ENCODE measurements at regions not wholly inside any gene's neighbourhood (a gene's known extent, or its start where the extent isn't known, plus 50 kb on each side); places are given as distances from the start of the nearest gene placed in this dataset.
A peak's percentile ranks its signal among the peaks of the same experiment; 100 is the strongest.
"Not testable (repeated sequence)": the region's sequence is repeated elsewhere in the genome, so short reads cannot be mapped to it uniquely, and the experiment has no call there.

- Histone ChIP-seq H3K4me3 (ENCODE audit: low read length in 2 of 2) (no peak overlapping the region), H4K8ac (ENCODE audit: low read depth, low read length) (no peak overlapping the region), H3K18ac (ENCODE audit: low read length) (peak overlapping the region; percentile 62), H2BK12ac (ENCODE audit: low read length) (no peak overlapping the region), H3K9me3 (replicated peaks in 1 of 2; ENCODE audit: control insufficient read depth in 2 of 2, insufficient read depth in 1 of 2, low read depth in 1 of 2, low read length in 2 of 2) (no peaks in the 10 kb centered on the region), H3K79me1 (ENCODE audit: low read depth, low read length) (no peaks in the 10 kb centered on the region), H2BK15ac (ENCODE audit: low read length) (no peak overlapping the region), H3K23ac (ENCODE audit: low read depth, low read length, poor library complexity) (no peak overlapping the region), H3K4me2 (ENCODE audit: insufficient read depth, low read length, poor library complexity, severe bottlenecking) (no peak overlapping the region), H3K4ac (ENCODE audit: low read length) (no peak overlapping the region), H3K36me3 (replicated peaks in 1 of 2; ENCODE audit: control insufficient read depth in 2 of 2, insufficient read depth in 2 of 2, low read length in 2 of 2) (no peaks in the 10 kb centered on the region), H2AFZ (ENCODE audit: low read length) (peak overlapping the region; percentile 18), H3K27ac (replicated peaks; ENCODE audit: low read length) (no peak overlapping the region), H3K14ac (ENCODE audit: low read length) (no peak overlapping the region), H3K9ac (ENCODE audit: low read depth, low read length, poor library complexity) (no peak overlapping the region), H3K27me3 (ENCODE audit: control insufficient read depth in 3 of 3, insufficient read depth in 3 of 3, low read depth in 1 of 3, low read length in 3 of 3) (no peaks in the 10 kb centered on the region), H4K91ac (ENCODE audit: low read depth, low read length, poor library complexity) (no peak overlapping the region), H3K4me1 (ENCODE audit: control insufficient read depth in 2 of 2, insufficient read depth in 1 of 2, low read depth in 1 of 2, low read length in 2 of 2) (peaks cover 0 to 3% of the 10 kb centered on the region in 2 donors), H2AK5ac (ENCODE audit: low read depth, low read length) (no peak overlapping the region), H2BK5ac (ENCODE audit: low read length) (no peak overlapping the region), H2BK120ac (ENCODE audit: low read depth, low read length) (no peak overlapping the region)
- no peak for DNase-seq (ENCODE audit: low spot score)
- no CpG with 5 or more reads among the region's 6 CpGs for WGBS, 2 donors (ENCODE audit: extremely low coverage in 2 of 2, insufficient read length in 2 of 2, insufficient replicate concordance in 1 of 2)
Observed at GRCh38 chr5:174793076-174793475, 68.7 kb downstream of the MSX2 start.

GRCh38 chr5:174792265-174792664 lies 67.9 kb downstream of the MSX2 start:
- not testable (repeated sequence) for H2AK5ac ChIP-seq (ENCODE audit: low read depth, low read length); H3K4ac ChIP-seq (ENCODE audit: low read length); H2BK12ac ChIP-seq (ENCODE audit: low read length); H2BK15ac ChIP-seq (ENCODE audit: low read length); H4K8ac ChIP-seq (ENCODE audit: low read depth, low read length); H3K36me3 ChIP-seq (replicated peaks in 1 of 2; ENCODE audit: control insufficient read depth in 2 of 2, insufficient read depth in 2 of 2, low read length in 2 of 2); H3K14ac ChIP-seq (ENCODE audit: low read length); H3K4me1 ChIP-seq (ENCODE audit: control insufficient read depth in 2 of 2, insufficient read depth in 1 of 2, low read depth in 1 of 2, low read length in 2 of 2); H4K91ac ChIP-seq (ENCODE audit: low read depth, low read length, poor library complexity); H3K4me3 ChIP-seq (ENCODE audit: low read length in 2 of 2); H3K27ac ChIP-seq (replicated peaks; ENCODE audit: low read length); H3K23ac ChIP-seq (ENCODE audit: low read depth, low read length, poor library complexity); H3K79me1 ChIP-seq (ENCODE audit: low read depth, low read length); DNase-seq (ENCODE audit: low spot score); H3K9me3 ChIP-seq (replicated peaks in 1 of 2; ENCODE audit: control insufficient read depth in 2 of 2, insufficient read depth in 1 of 2, low read depth in 1 of 2, low read length in 2 of 2); H3K9ac ChIP-seq (ENCODE audit: low read depth, low read length, poor library complexity); H3K18ac ChIP-seq (ENCODE audit: low read length); H2BK5ac ChIP-seq (ENCODE audit: low read length); H2BK120ac ChIP-seq (ENCODE audit: low read depth, low read length); H3K4me2 ChIP-seq (ENCODE audit: insufficient read depth, low read length, poor library complexity, severe bottlenecking); H3K27me3 ChIP-seq (ENCODE audit: control insufficient read depth in 3 of 3, insufficient read depth in 3 of 3, low read depth in 1 of 3, low read length in 3 of 3); H2AFZ ChIP-seq (ENCODE audit: low read length)
- no CpG with 5 or more reads among the region's 1 CpG for WGBS, 2 donors (ENCODE audit: extremely low coverage in 2 of 2, insufficient read length in 2 of 2, insufficient replicate concordance in 1 of 2)

DNA sequence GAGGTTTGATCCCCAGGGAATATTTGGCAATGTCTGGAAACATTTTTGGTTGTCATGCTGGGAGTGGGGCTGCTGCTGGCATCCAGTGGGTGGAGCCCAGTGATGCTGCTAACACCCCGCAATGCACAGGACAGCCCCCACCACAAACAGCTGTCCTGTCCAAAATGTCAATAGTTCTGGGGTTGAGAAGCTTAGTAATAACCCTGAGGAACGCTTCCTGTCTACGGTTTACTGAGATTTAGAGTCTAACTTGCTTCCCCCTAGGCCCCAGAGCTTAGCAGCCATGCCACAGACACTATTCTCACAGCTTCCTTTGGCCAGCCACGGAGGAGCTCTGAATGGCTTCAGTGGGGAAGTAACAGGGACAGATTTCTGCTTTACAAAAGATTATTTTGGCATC lies 66.5 kb downstream of the MSX2 start:
- no peaks in the 10 kb centered on the region for H3K36me3 ChIP-seq (replicated peaks in 1 of 2; ENCODE audit: control insufficient read depth in 2 of 2, insufficient read depth in 2 of 2, low read length in 2 of 2)
- H3K27me3 ChIP-seq (ENCODE audit: control insufficient read depth in 3 of 3, insufficient read depth in 3 of 3, low read depth in 1 of 3, low read length in 3 of 3), result no peaks in the 10 kb centered on the region
- no peak overlapping the region for H2BK12ac ChIP-seq (ENCODE audit: low read length)
- H3K14ac ChIP-seq (ENCODE audit: low read length), result no peak overlapping the region
- H2AFZ ChIP-seq (ENCODE audit: low read length), result no peak overlapping the region
- no peak overlapping the region for H2BK120ac ChIP-seq (ENCODE audit: low read depth, low read length)
- no peak overlapping the region for H4K8ac ChIP-seq (ENCODE audit: low read depth, low read length)
- H4K91ac ChIP-seq (ENCODE audit: low read depth, low read length, poor library complexity), result no peak overlapping the region
- H2BK15ac ChIP-seq (ENCODE audit: low read length), result no peak overlapping the region
- no peak overlapping the region for H3K27ac ChIP-seq (replicated peaks; ENCODE audit: low read length)
- H3K4me1 ChIP-seq (ENCODE audit: control insufficient read depth in 2 of 2, insufficient read depth in 1 of 2, low read depth in 1 of 2, low read length in 2 of 2), result peaks cover 0 to 3% of the 10 kb centered on the region in 2 donors
- no peak overlapping the region for H3K4ac ChIP-seq (ENCODE audit: low read length)
- DNase-seq (ENCODE audit: low spot score), result no peak
- H3K4me3 ChIP-seq (ENCODE audit: low read length in 2 of 2), result no peak overlapping the region
- no peak overlapping the region for H3K18ac ChIP-seq (ENCODE audit: low read length)
- H3K9ac ChIP-seq (ENCODE audit: low read depth, low read length, poor library complexity), result no peak overlapping the region
- H2BK5ac ChIP-seq (ENCODE audit: low read length), result no peak overlapping the region
- H3K79me1 ChIP-seq (ENCODE audit: low read depth, low read length), result no peaks in the 10 kb centered on the region
- H3K9me3 ChIP-seq (replicated peaks in 1 of 2; ENCODE audit: control insufficient read depth in 2 of 2, insufficient read depth in 1 of 2, low read depth in 1 of 2, low read length in 2 of 2), result no peaks in the 10 kb centered on the region
- H2AK5ac ChIP-seq (ENCODE audit: low read depth, low read length), result no peak overlapping the region
- WGBS, 2 donors (ENCODE audit: extremely low coverage in 2 of 2, insufficient read length in 2 of 2, insufficient replicate concordance in 1 of 2), result no CpG with 5 or more reads among the region's 4 CpGs
- no peak overlapping the region for H3K4me2 ChIP-seq (ENCODE audit: insufficient read depth, low read length, poor library complexity, severe bottlenecking)
- H3K23ac ChIP-seq (ENCODE audit: low read depth, low read length, poor library complexity), result no peak overlapping the region

GRCh38 chr5:174789596-174789995 lies 65.2 kb downstream of the MSX2 start:
- no peak for DNase-seq (ENCODE audit: low spot score)
- Histone ChIP-seq H3K18ac (ENCODE audit: low read length) (no peak overlapping the region), H3K79me1 (ENCODE audit: low read depth, low read length) (no peaks in the 10 kb centered on the region), H3K4ac (ENCODE audit: low read length) (no peak overlapping the region), H2AK5ac (ENCODE audit: low read depth, low read length) (no peak overlapping the region), H2BK5ac (ENCODE audit: low read length) (no peak overlapping the region), H3K36me3 (replicated peaks in 1 of 2; ENCODE audit: control insufficient read depth in 2 of 2, insufficient read depth in 2 of 2, low read length in 2 of 2) (no peaks in the 10 kb centered on the region), H3K14ac (ENCODE audit: low read length) (no peak overlapping the region), H4K91ac (ENCODE audit: low read depth, low read length, poor library complexity) (no peak overlapping the region), H2BK120ac (ENCODE audit: low read depth, low read length) (no peak overlapping the region), H3K4me1 (ENCODE audit: control insufficient read depth in 2 of 2, insufficient read depth in 1 of 2, low read depth in 1 of 2, low read length in 2 of 2) (no peaks in the 10 kb centered on the region), H4K8ac (ENCODE audit: low read depth, low read length) (no peak overlapping the region), H3K4me2 (ENCODE audit: insufficient read depth, low read length, poor library complexity, severe bottlenecking) (no peak overlapping the region), H3K23ac (ENCODE audit: low read depth, low read length, poor library complexity) (no peak overlapping the region), H3K27me3 (ENCODE audit: control insufficient read depth in 3 of 3, insufficient read depth in 3 of 3, low read depth in 1 of 3, low read length in 3 of 3) (no peaks in the 10 kb centered on the region), H2AFZ (ENCODE audit: low read length) (no peak overlapping the region), H2BK15ac (ENCODE audit: low read length) (no peak overlapping the region), H3K9ac (ENCODE audit: low read depth, low read length, poor library complexity) (no peak overlapping the region), H2BK12ac (ENCODE audit: low read length) (no peak overlapping the region), H3K9me3 (replicated peaks in 1 of 2; ENCODE audit: control insufficient read depth in 2 of 2, insufficient read depth in 1 of 2, low read depth in 1 of 2, low read length in 2 of 2) (no peaks in the 10 kb centered on the region), H3K4me3 (ENCODE audit: low read length in 2 of 2) (no peak overlapping the region), H3K27ac (replicated peaks; ENCODE audit: low read length) (no peak overlapping the region)
- whole genome bisulfite sequencing, 2 donors (ENCODE audit: extremely low coverage in 2 of 2, insufficient read length in 2 of 2, insufficient replicate concordance in 1 of 2), result no CpG with 5 or more reads among the region's 4 CpGs

All from neuronal stem cell (in vitro differentiated cells).